ENCODE measurements at regions not wholly inside any gene's neighbourhood (a gene's known extent, or its start where the extent isn't known, plus 50 kb on each side); places are given as distances from the start of the nearest gene placed in this dataset.

GRCh38 chr1:71210718-71211117, 129.9 kb upstream of the ZRANB2 start:
- in situ Hi-C loops (cut with MboI; ENCODE audit: low pct_ligation_motif_present in 1 of 4, low pct_unique_long_range_greater_than_20kb in 1 of 4, low sequenced_read_pairs in 3 of 4) (no loop called here), intact Hi-C loops (cut with DNase I; ENCODE audit: low total_unique reads) (no loop called here)
- no peaks in the 10 kb centered on the region for H3K27me3 ChIP-seq
- H3K36me3 ChIP-seq, result no peaks in the 10 kb centered on the region
- no peak overlapping the region for H3K27ac ChIP-seq
- 71 to 74% methylated on average over 2 of the region's 2 CpGs for WGBS, 2 donors (ENCODE audit: low coverage in 1 of 2)
- DNase-seq, result no peak
- H3K4me3 ChIP-seq, result no peak overlapping the region
- no peaks in the 10 kb centered on the region for H3K4me1 ChIP-seq
- H3K9me3 ChIP-seq, result no peaks in the 10 kb centered on the region
- TF ChIP-seq EP300 (IDR thresholded peaks at IDR 0.05; ENCODE audit: low read depth) (no peak), POLR2A (IDR thresholded peaks at IDR 0.05) (no peak), CTCF (IDR thresholded peaks at IDR 0.05) (no peak), POLR2AphosphoS5 (IDR thresholded peaks at IDR 0.05) (no peak)

- in situ Hi-C loops (cut with MboI; ENCODE audit: low pct_ligation_motif_present in 1 of 4, low pct_unique_long_range_greater_than_20kb in 1 of 4, low sequenced_read_pairs in 3 of 4), result no loop called here
- WGBS, 2 donors (ENCODE audit: low coverage in 1 of 2), result 87 to 89% methylated on average over 4 of the region's 4 CpGs
Measured at GRCh38 chr1:71203241-71203640, 122.4 kb upstream of the ZRANB2 start.

DNA sequence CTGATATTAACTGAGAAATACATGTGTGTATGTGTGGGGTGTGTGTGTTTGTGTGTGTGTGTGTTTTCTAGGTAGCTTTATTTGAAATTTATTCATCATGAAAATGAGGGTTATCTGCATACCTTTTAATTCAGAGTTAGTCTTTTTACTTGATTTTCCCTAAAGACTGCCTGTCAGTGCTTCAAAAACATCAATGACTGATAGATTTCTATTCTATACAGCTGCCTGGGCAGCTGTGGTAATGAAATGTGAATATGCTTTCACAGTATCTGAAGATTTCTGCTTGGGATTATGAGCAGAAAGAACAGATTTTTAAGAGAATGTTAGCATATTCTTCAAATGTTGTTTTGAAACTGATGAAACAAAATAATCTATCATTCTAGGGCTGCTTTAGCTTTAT, 119.7 kb upstream of the ZRANB2 start:
- TF ChIP-seq POLR2AphosphoS5 (IDR thresholded peaks at IDR 0.05), result no peak
- TF ChIP-seq EP300 (IDR thresholded peaks at IDR 0.05; ENCODE audit: low read depth), result no peak
- no peak for TF ChIP-seq POLR2A (IDR thresholded peaks at IDR 0.05)
- no peak for TF ChIP-seq CTCF (IDR thresholded peaks at IDR 0.05)
- DNase-seq, result no peak
- Histone ChIP-seq H3K9me3 (no peaks in the 10 kb centered on the region), H3K36me3 (no peaks in the 10 kb centered on the region), H3K27ac (no peak overlapping the region), H3K4me3 (no peak overlapping the region), H3K27me3 (no peaks in the 10 kb centered on the region), H3K4me1 (no peaks in the 10 kb centered on the region)
- in situ Hi-C loops (cut with MboI; ENCODE audit: low pct_ligation_motif_present in 1 of 4, low pct_unique_long_range_greater_than_20kb in 1 of 4, low sequenced_read_pairs in 3 of 4) (no loop called here), intact Hi-C loops (cut with DNase I; ENCODE audit: low total_unique reads) (no loop called here)

More at GRCh38 chr1:71203241-71203640, 122.4 kb upstream of the ZRANB2 start:
- intact Hi-C loops (cut with DNase I; ENCODE audit: low total_unique reads), result no loop called here
- no peaks in the 10 kb centered on the region for H3K27me3 ChIP-seq
- DNase-seq, result no peak
- TF ChIP-seq POLR2AphosphoS5 (IDR thresholded peaks at IDR 0.05), result no peak
- no peak for TF ChIP-seq CTCF (IDR thresholded peaks at IDR 0.05)
- TF ChIP-seq POLR2A (IDR thresholded peaks at IDR 0.05), result no peak
- no peak for TF ChIP-seq EP300 (IDR thresholded peaks at IDR 0.05; ENCODE audit: low read depth)
- H3K9me3 ChIP-seq, result no peaks in the 10 kb centered on the region
- H3K4me1 ChIP-seq, result no peaks in the 10 kb centered on the region
- H3K4me3 ChIP-seq, result no peak overlapping the region
- no peaks in the 10 kb centered on the region for H3K36me3 ChIP-seq
- no peak overlapping the region for H3K27ac ChIP-seq

DNA sequence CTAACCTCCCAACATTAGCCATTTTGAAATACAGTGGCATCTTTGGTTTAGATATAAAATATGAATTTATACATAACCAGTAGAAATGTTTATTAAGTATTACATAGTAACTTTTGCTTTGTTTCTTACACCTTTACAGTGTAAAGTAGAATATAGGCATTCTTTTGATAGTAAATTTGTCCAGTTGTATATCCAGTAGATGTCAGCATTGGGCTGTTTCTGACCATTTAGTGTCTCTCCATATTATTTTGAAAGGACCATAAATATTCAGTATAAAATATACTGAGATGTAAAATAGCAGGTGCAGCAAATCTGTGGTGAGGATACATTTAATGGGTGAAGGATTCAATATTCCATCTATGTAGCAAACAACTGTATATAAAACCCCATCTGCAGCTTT, 115.8 kb upstream of the ZRANB2 start:
- H3K9me3 ChIP-seq, result no peaks in the 10 kb centered on the region
- in situ Hi-C loops (cut with MboI; ENCODE audit: low pct_ligation_motif_present in 1 of 4, low pct_unique_long_range_greater_than_20kb in 1 of 4, low sequenced_read_pairs in 3 of 4) (no loop called here), intact Hi-C loops (cut with DNase I; ENCODE audit: low total_unique reads) (no loop called here)
- DNase-seq, result no peak
- no peak overlapping the region for H3K4me3 ChIP-seq
- H3K27ac ChIP-seq, result no peak overlapping the region
- H3K27me3 ChIP-seq, result no peaks in the 10 kb centered on the region
- H3K4me1 ChIP-seq, result peaks cover 0 to 6% (median 0%) of the 10 kb centered on the region in 4 donors
- no peaks in the 10 kb centered on the region for H3K36me3 ChIP-seq
- peak; percentile 26 to 39 (median 35) for TF ChIP-seq CTCF (IDR thresholded peaks at IDR 0.05)
- TF ChIP-seq POLR2AphosphoS5 (IDR thresholded peaks at IDR 0.05), result no peak

Measured in transverse colon (tissue), 4 donors.